ENCODE measurements at regions not wholly inside any gene's neighbourhood (a gene's known extent, or its start where the extent isn't known, plus 50 kb on each side); places are given as distances from the start of the nearest gene placed in this dataset.

DNA sequence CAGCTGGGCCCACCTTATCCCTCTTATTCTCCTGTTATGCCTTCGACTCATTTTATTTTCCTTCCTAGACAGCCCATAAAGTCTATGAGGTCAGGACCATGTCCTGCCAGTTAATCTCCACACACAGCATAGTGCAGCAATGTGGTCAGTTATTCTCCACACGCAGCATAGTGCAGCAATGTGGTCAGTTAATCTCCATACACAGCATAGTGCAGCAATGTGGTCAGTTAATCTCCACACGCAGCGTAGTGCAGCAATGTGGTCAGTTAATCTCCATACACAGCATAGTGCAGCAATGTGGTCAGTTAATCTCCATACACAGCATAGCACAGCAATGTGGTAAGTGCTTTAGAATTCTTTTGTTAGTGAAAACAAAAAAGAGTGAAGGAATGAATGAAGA lies 77.8 kb downstream of the TEX36 start:
- Histone ChIP-seq H3K27ac (no peak overlapping the region), H3K9me3 (no peaks in the 10 kb centered on the region), H3K9ac (ENCODE audit: low read depth in 2 of 2, low read length in 2 of 2) (no peak overlapping the region), H3K4me1 (no peaks in the 10 kb centered on the region), H3K27me3 (no peaks in the 10 kb centered on the region), H3K4me3 (no peak overlapping the region), H3K36me3 (no peaks in the 10 kb centered on the region)
- DNase-seq: no peak
- TF ChIP-seq, protein P1, sequence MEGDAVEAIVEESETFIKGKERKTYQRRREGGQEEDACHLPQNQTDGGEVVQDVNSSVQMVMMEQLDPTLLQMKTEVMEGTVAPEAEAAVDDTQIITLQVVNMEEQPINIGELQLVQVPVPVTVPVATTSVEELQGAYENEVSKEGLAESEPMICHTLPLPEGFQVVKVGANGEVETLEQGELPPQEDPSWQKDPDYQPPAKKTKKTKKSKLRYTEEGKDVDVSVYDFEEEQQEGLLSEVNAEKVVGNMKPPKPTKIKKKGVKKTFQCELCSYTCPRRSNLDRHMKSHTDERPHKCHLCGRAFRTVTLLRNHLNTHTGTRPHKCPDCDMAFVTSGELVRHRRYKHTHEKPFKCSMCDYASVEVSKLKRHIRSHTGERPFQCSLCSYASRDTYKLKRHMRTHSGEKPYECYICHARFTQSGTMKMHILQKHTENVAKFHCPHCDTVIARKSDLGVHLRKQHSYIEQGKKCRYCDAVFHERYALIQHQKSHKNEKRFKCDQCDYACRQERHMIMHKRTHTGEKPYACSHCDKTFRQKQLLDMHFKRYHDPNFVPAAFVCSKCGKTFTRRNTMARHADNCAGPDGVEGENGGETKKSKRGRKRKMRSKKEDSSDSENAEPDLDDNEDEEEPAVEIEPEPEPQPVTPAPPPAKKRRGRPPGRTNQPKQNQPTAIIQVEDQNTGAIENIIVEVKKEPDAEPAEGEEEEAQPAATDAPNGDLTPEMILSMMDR (IDR thresholded peaks at IDR 0.05): no peak
- intact Hi-C loops (cut with DNase I): no loop called here

- Histone ChIP-seq H3K4me3 (no peak overlapping the region), H3K9me3 (no peaks in the 10 kb centered on the region), H3K27ac (no peak overlapping the region), H3K27me3 (no peaks in the 10 kb centered on the region), H3K9ac (ENCODE audit: low read depth in 2 of 2, low read length in 2 of 2) (no peak overlapping the region), H3K36me3 (no peaks in the 10 kb centered on the region), H3K4me1 (no peaks in the 10 kb centered on the region)
- TF ChIP-seq, protein P1 (IDR thresholded peaks at IDR 0.05): no peak
- intact Hi-C loops (cut with DNase I): no loop called here
- DNase-seq: no peak
Observed at GRCh38 chr10:125602825-125603224, 80.1 kb downstream of the TEX36 start.

DNA sequence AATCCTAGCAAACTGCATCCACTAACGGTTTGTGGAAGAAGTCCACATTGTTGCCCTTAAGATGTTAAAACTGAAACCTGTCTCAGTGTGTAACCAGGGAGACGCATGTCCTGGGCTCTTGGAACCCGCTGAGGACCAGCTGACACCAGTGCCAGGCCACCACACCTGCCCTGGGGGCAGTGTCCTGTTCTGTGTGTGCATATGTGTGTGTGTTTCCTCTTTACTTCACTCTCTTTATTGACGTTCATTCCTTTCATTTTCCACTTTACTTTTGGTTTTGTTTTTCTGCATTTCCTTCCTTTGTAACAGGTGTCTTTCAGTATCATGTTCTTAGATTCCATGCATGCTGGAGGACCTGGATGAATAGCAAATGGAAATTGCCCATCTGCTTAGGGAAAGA lies 83.8 kb downstream of the TEX36 start:
- Histone ChIP-seq H3K9me3 (no peaks in the 10 kb centered on the region), H3K36me3 (no peaks in the 10 kb centered on the region), H3K9ac (ENCODE audit: low read depth in 2 of 2, low read length in 2 of 2) (no peak overlapping the region), H3K27me3 (no peaks in the 10 kb centered on the region), H3K27ac (no peak overlapping the region), H3K4me3 (no peak overlapping the region), H3K4me1 (no peaks in the 10 kb centered on the region)
- DNase-seq: no peak
- TF ChIP-seq, protein P1 (IDR thresholded peaks at IDR 0.05): no peak
- intact Hi-C loops (cut with DNase I): no loop called here

DNA sequence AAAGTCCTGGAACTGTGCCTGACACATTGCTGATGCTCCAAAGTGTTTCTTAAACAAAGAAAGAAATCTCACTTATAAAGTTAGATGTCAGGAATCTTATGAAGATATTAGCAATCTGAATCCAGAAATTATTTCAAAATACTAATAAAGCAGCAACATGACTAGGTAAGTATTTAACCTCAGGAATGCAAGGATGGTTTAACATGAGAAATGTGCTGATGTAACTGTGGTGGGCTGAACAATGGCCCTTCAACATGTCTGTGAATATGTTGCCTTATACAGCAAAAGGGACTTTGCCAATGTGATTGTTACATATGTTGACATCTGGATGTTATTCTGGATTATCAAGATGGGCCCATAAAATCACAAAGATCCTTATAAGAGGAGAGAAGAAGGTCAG lies 87.1 kb downstream of the TEX36 start:
- H3K4me1 ChIP-seq: no peaks in the 10 kb centered on the region
- no peak overlapping the region for H3K4me3 ChIP-seq
- no peak overlapping the region for H3K27ac ChIP-seq
- no peak for DNase-seq
- intact Hi-C loops (cut with DNase I): no loop called here
- no peak overlapping the region for H3K9ac ChIP-seq (ENCODE audit: low read depth in 2 of 2, low read length in 2 of 2)
- TF ChIP-seq, protein P1 (IDR thresholded peaks at IDR 0.05): no peak
- no peaks in the 10 kb centered on the region for H3K36me3 ChIP-seq
- no peaks in the 10 kb centered on the region for H3K9me3 ChIP-seq
- H3K27me3 ChIP-seq: no peaks in the 10 kb centered on the region

GRCh38 chr10:125593644-125594043 lies 89.3 kb downstream of the TEX36 start:
- no peak for DNase-seq
- no peak overlapping the region for H3K9ac ChIP-seq (ENCODE audit: low read depth in 2 of 2, low read length in 2 of 2)
- intact Hi-C loops (cut with DNase I): no loop called here
- no peaks in the 10 kb centered on the region for H3K4me1 ChIP-seq
- H3K27ac ChIP-seq: no peak overlapping the region
- TF ChIP-seq, protein P1 (IDR thresholded peaks at IDR 0.05): no peak
- no peaks in the 10 kb centered on the region for H3K27me3 ChIP-seq
- no peaks in the 10 kb centered on the region for H3K36me3 ChIP-seq
- H3K4me3 ChIP-seq: no peak overlapping the region
- no peaks in the 10 kb centered on the region for H3K9me3 ChIP-seq

GRCh38 chr10:125592897-125593296 lies 90.1 kb downstream of the TEX36 start:
- Histone ChIP-seq H3K36me3 (no peaks in the 10 kb centered on the region), H3K4me1 (no peaks in the 10 kb centered on the region), H3K27ac (no peak overlapping the region), H3K9me3 (no peaks in the 10 kb centered on the region), H3K9ac (ENCODE audit: low read depth in 2 of 2, low read length in 2 of 2) (no peak overlapping the region), H3K4me3 (no peak overlapping the region), H3K27me3 (no peaks in the 10 kb centered on the region)
- intact Hi-C loops (cut with DNase I): no loop called here
- no peak for DNase-seq
- TF ChIP-seq, protein P1 (IDR thresholded peaks at IDR 0.05): no peak

Measured in colonic mucosa (tissue), 4 donors.